GM13977 (cell line): ENCODE measurements at regions not wholly inside any gene's neighbourhood (a gene's known extent, or its start where the extent isn't known, plus 50 kb on each side); places are given as distances from the start of the nearest gene placed in this dataset.

Experiments
- DNase-seq: peaks from one replicate; pipeline ENCODE4 v3.0.0; 2012; ENCODE audit warnings: low spot score
- in situ Hi-C: fragments of 300-500 bp; cut with MboI; formaldehyde crosslinking; loops from one replicate; pipeline ENCODE4 v1.12.0; 2022; ENCODE audit warnings: low sequenced_read_pairs, low pct_unique_long_range_greater_than_20kb, mixed read lengths, inconsistent platforms; ENCODE audit not compliant: unreplicated experiment
- TF ChIP-seq, protein P1 (sequence below): IDR thresholded peaks from 2 replicates; pipeline ENCODE4 v1.5.1; 2012; ENCODE audit warnings: mild to moderate bottlenecking, control low read depth; ENCODE audit not compliant: insufficient read depth; ENCODE audit errors: extremely low read depth, missing control alignments

DNA sequence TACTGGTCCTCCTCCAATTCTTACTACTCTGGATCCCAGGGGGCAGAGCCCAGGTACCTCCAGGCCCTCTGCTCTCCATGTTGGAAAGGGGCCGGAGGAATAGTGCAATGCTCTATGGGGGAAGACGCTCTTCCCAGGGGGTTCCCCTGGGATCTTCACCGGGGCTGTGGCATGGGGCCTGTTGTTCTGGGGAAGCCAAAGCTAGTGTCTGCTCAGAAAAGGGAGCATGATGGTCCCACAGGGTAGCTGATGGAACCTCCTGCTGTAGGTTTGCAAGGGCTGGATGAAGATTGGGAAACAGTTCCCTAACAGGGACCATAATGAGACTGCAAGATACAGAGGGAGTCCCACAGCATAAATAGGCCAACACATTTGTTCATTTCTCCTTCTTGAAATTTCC lies 114.7 kb downstream of the IRX5 start:
- no peak for DNase-seq
- in situ Hi-C loops = no loop called here
- TF ChIP-seq, protein P1, sequence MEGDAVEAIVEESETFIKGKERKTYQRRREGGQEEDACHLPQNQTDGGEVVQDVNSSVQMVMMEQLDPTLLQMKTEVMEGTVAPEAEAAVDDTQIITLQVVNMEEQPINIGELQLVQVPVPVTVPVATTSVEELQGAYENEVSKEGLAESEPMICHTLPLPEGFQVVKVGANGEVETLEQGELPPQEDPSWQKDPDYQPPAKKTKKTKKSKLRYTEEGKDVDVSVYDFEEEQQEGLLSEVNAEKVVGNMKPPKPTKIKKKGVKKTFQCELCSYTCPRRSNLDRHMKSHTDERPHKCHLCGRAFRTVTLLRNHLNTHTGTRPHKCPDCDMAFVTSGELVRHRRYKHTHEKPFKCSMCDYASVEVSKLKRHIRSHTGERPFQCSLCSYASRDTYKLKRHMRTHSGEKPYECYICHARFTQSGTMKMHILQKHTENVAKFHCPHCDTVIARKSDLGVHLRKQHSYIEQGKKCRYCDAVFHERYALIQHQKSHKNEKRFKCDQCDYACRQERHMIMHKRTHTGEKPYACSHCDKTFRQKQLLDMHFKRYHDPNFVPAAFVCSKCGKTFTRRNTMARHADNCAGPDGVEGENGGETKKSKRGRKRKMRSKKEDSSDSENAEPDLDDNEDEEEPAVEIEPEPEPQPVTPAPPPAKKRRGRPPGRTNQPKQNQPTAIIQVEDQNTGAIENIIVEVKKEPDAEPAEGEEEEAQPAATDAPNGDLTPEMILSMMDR = no peak

DNA sequence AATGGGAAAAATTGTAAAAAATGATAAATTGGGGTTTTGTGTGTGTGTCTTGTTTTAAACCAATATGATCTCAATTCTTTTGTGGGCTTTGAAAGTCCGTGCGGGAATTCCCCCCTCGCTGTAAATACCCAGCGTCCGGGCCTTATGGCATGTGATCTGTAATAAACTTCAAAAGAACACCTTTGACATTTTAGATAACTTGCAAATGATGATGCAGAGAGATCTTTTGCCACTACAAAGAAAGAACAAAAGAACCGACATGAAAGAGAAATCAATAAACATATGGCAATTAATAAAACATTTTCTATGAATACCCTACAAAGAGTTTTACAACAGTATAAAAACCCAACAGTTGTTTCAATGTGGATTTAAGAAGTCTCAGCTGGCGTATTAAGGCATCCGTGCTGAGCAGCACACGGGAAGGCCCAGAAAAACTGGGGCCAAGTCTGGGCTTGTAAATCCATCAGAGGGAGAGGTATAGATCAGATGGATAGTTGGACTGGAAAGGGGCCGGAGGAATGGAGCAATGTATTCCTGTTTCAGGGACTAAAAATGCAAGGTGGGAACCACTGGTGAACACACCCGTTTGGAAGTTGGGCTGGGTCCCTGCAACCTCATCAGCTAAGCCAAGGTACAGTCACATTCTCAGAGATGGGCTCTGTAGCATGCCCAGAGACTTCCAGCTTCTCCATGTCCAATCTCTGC lies 115.2 kb downstream of the IRX5 start:
- TF ChIP-seq, protein P1 = no peak

DNA sequence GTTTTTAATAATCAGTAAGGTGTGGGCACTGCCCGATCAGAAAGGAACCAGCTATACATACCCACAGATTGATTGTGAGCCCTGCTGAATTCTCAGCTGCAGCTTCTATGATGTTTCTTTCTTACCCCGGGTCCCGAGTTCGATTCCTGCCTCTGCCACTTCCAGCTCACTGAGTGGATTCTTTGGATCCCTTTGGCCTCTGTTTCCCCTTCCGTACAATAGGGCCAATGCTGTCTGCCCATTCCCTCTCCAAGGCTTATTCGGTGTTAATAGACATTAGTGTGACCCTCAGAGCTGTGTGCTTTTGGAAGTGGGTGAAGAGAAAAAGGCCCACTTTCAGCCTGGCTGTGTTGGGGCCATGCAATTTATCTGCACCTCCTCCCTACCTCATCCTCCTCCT lies 115.8 kb downstream of the IRX5 start:
- no peak for DNase-seq
- in situ Hi-C loops = no loop called here
- TF ChIP-seq, protein P1 = no peak

More for the DNA sequence above, 115.2 kb downstream of the IRX5 start:
- in situ Hi-C loops = no loop called here
- no peak for DNase-seq

DNA sequence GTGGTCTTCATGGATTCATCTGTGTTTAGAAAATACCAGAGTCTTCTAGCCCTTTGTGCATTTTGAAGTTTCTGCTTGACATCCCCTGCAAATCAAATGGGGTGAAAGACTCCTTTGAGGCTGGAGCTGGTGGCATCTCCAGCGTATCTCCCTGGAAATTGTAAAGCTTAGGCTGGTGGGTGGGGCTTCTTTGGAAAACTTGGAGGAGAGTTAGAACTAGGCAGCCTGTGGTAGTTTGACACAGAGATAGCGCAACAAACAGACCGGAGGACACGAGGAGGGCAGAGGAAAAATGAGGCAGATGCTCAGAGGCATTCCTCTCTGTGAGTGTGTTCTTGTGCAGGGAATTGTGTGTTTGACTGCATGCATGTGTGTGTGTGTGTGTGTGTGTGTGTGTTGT lies 116.3 kb downstream of the IRX5 start:
- in situ Hi-C loops = no loop called here
- TF ChIP-seq, protein P1 = no peak
- DNase-seq = no peak

DNA sequence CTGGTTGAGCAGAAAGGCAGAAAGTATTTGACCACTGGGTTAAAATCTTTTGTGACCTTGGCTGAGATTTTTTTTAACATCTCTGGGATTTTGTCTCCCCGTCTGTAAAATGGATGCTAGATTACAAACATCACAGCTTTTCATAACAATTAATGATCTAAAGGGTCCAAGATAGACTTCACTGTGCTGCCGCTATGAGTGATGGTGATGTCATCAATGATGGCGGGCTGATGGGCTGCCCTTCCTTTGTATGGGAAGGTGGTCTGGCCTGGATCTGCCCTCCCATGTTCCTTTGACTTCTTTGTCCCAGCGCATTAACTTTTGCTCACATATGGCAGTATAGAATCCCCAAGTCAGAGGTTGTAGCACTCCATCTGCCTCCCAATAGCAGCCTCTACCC lies 116.7 kb downstream of the IRX5 start:
- no peak for DNase-seq
- TF ChIP-seq, protein P1 = no peak
- in situ Hi-C loops = no loop called here

DNA sequence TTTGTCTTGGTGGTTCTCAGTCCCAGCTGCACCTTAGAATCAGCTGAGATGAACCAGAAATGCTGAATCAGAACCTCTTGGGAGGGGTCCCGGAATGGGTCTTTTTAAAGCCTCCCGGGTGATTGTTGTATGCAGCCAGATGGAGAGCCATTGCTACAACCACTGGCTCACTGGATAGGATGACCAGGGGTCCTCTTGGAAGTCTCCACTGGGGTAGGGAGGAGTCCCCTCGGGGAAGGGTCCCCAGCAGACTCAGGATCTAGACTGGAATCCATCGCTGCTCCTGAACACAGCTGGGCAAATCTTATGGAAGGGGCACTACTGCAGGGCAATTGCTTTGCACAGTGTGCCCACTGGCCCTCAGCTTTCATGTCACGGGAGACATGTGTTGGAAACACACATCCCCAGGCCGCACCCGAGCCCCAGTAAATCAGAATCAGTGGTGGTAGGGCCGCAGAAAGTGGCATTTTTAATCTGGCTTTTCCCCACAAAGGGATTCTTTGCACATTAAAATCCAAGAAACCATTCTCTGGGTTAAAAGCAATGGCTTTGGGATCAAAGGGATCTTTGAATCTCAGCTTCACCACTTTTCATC lies 117.3 kb downstream of the IRX5 start:
- DNase-seq = no peak
- in situ Hi-C loops = no loop called here
- TF ChIP-seq, protein P1 = no peak
